CD1c-positive myeloid dendritic cell (primary cell): ENCODE measurements at regions not wholly inside any gene's neighbourhood (a gene's known extent, or its start where the extent isn't known, plus 50 kb on each side); places are given as distances from the start of the nearest gene placed in this dataset.
"Not testable (repeated sequence)": the region's sequence is repeated elsewhere in the genome, so short reads cannot be mapped to it uniquely, and the experiment has no call there.

Source experiments
- DNase-seq: peaks from one replicate; pipeline ENCODE4 v3.0.0-alpha.2; 2016; ENCODE audit errors: extremely low spot score

GRCh38 chrX:45505214-45505613, 304.5 kb upstream of the DIPK2B start:
- no peak for DNase-seq

- DNase-seq = not testable (repeated sequence)
Observed at GRCh38 chrX:45503787-45504362, 303.2 kb upstream of the DIPK2B start.

GRCh38 chrX:45502396-45502795, 301.7 kb upstream of the DIPK2B start:
- no peak for DNase-seq

- no peak for DNase-seq
Observed at GRCh38 chrX:45497290-45497689, 296.6 kb upstream of the DIPK2B start.

GRCh38 chrX:45485719-45486118, 285.0 kb upstream of the DIPK2B start:
- DNase-seq = no peak

- no peak for DNase-seq
Observed at GRCh38 chrX:45479835-45480422, 279.3 kb upstream of the DIPK2B start.

- DNase-seq = no peak
Observed at GRCh38 chrX:45479196-45479834, 278.6 kb upstream of the DIPK2B start.

- DNase-seq = no peak
Observed at GRCh38 chrX:45472968-45473367, 272.3 kb upstream of the DIPK2B start.

- not testable (repeated sequence) for DNase-seq
Observed at GRCh38 chrX:45467537-45467936, 266.9 kb upstream of the DIPK2B start.

- DNase-seq = not testable (repeated sequence)
Observed at GRCh38 chrX:45455732-45456131, 255.1 kb upstream of the DIPK2B start.

GRCh38 chrX:45454290-45454689, 253.6 kb upstream of the DIPK2B start:
- no peak for DNase-seq

- no peak for DNase-seq
Observed at GRCh38 chrX:45449982-45450381, 249.3 kb upstream of the DIPK2B start.

- DNase-seq = no peak
Observed at GRCh38 chrX:45447995-45448394, 247.3 kb upstream of the DIPK2B start.

GRCh38 chrX:45447331-45447730, 246.7 kb upstream of the DIPK2B start:
- peak; percentile 1 for DNase-seq

- peak; percentile 52 for DNase-seq
Observed at GRCh38 chrX:45445745-45446412, 245.2 kb upstream of the DIPK2B start.

- DNase-seq = no peak
Observed at GRCh38 chrX:45437186-45437585, 236.5 kb upstream of the DIPK2B start.

GRCh38 chrX:45435481-45435880, 234.8 kb upstream of the DIPK2B start:
- DNase-seq = no peak

- DNase-seq = no peak
Observed at GRCh38 chrX:45434231-45434630, 233.6 kb upstream of the DIPK2B start.

GRCh38 chrX:45428831-45429230, 228.2 kb upstream of the DIPK2B start:
- no peak for DNase-seq

GRCh38 chrX:45424326-45424725, 223.7 kb upstream of the DIPK2B start:
- DNase-seq = no peak

GRCh38 chrX:45422216-45422925, 221.7 kb upstream of the DIPK2B start:
- no peak for DNase-seq

GRCh38 chrX:45421806-45422205, 221.1 kb upstream of the DIPK2B start:
- DNase-seq = no peak
